Stimulated activated CD8-positive, alpha-beta memory T cell treated with anti-CD3 and anti-CD28 coated beads, Interleukin-7, amount 100 ng/mL, for 48 hours (primary cell): ENCODE measurements at regions not wholly inside any gene's neighbourhood (a gene's known extent, or its start where the extent isn't known, plus 50 kb on each side); places are given as distances from the start of the nearest gene placed in this dataset.
"Not testable (repeated sequence)": the region's sequence is repeated elsewhere in the genome, so short reads cannot be mapped to it uniquely, and the experiment has no call there.

Source experiments
- DNase-seq, 2 donors: peaks; one replicate each; pipeline ENCODE4 v3.0.0-alpha.2; 2020; ENCODE audit warnings: low read depth in 1 of 2; ENCODE audit errors: extremely low read depth in 1 of 2

DNA sequence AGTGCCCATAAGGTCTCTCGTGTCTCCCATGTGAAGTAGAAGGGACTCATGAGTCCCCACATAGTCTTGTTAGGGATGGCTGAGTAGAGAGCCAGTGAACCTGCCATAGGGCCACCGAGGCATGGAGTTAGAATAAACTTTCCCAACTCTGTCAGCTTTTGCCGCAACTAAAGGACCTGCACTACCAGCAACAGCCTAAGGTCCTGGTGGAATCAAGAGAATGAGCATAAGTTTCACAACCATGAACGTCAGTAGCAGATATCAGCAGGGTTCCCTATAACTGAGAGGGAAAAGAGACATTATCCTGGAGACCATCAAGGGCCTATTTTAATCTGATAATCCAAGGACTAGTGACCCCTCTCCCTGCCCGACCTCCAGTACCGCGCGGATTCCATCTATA lies 60.3 kb upstream of the FNDC3B start:
- no peak for DNase-seq

DNA sequence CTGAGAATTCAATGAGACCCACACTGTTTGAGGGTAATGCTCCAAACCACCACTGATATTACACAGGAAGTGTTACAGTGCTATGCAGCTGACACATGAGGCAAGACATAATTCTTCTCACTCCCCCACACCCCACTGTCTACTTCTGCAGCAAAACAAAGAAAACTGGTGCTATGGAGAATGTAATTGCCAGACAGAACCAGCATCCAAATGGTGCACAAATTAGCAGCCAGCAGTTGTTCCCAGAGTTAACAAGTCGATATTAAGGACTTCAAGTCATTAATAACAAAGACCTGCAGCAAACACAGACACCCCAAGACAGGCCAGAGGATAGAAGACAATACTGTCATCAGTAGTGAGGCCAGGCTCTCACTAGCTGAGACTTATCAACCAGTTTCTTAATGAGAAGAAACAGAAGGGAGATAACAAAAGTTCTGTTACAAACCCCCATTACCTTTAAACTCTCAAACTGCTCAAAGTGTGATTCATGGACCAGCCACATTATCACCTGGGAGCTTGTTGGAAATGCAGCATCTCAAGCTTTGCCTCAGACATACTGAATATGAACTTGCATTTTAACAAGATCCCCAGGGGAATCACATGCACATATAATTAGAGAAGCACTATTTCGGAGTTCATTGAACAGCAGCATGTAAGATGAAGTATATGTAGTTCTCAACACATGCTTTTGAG lies 58.7 kb upstream of the FNDC3B start:
- DNase-seq, result no peak

DNA sequence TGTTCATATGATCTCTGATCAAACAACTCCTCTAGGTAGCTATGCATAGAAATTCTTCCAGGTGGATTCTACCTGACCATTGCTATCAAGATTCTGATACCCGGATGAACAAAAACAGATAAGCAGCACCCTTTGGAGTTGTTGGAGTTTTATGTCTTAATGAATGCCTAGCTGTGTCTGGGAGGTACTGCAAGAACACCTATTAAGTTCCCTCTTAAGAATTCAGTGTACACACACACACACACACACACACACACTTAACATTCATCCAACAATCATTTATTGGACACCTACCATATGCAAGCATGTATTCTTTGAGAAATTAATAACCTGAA lies 58.1 kb upstream of the FNDC3B start:
- DNase-seq, result no peak

- no peak for DNase-seq
These were observed 56.5 kb upstream of the FNDC3B start for GRCh38 chr3:171982828-171983227.

GRCh38 chr3:171983685-171984084 lies 55.7 kb upstream of the FNDC3B start:
- DNase-seq, result not testable (repeated sequence)

DNA sequence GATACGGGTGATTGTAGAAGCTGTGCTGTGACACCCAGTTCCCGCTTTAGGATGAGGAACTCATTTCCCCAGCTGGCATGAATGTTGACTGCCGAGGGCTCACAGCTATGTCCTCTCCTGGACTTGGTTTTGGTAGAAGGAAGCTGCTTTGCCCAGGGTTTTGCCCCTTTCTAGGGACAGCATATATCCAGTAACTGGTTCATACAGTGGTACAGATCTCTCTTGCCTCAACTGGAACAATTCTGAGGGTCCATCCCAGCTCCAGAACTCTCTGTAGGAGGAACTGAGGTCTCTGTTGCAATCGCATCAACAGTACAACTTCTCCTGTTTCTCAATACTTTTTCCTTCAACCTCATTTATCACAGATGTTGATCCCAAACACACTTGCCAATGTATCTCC lies 54.5 kb upstream of the FNDC3B start:
- no peak for DNase-seq

- no peak for DNase-seq
These were observed 53.2 kb upstream of the FNDC3B start for GRCh38 chr3:171986176-171986575.

DNA sequence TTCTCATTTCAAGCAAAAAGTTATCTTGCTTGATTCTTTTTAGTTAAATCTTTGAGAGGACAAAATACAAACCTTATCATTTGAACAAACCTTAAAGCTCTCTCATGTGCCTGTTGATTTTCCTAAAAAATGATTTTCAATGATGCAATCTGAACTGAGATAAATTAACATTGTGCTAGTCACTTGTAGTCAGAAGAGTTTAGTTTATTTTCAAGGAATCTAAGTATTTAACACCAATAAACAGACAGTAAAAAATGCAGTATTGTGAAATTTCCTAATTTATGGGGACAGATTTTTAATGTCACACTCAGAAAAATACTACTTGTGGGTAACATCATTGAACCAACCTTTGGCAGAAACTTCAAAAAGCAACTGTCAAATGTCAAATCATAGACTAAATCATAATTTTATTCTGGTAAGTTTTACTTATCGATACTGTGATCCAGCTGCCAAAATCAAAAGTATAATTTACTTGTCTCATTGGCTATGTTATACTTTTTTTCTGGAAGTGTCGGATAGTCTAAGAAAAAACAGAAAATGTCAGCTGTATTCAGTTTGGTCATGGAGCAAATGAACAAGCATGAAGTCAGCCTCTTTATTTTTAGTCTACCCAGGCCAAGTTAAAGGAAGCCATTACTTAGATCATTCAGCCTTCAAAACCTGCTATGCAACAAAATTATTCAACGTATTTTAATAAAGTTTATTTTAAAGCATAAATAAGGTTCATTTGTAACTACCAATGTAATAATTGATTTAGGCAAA lies 52.4 kb upstream of the FNDC3B start:
- DNase-seq, result no peak
